ENCODE measurements at regions not wholly inside any gene's neighbourhood (a gene's known extent, or its start where the extent isn't known, plus 50 kb on each side); places are given as distances from the start of the nearest gene placed in this dataset.
A peak's percentile ranks its signal among the peaks of the same experiment; 100 is the strongest.

DNA sequence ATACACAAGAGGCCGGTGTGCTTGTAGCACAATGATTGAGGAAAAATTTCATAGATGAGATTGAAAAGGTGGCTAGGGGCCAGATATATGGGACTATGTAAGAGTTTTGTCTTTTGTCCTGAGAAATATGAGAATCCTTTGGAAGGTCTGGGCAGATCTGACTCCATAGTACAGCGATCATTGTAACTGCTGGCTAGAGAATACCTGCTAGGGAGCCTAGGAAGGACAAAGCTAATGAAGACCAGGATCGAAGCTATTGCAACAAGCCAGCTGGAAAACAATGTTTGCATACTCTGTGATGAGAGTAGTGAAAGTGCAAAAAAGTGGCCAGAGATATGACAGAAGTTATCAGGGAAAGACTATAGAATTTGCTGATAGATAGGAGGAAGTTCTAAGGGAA lies 537.6 kb downstream of the C12orf50 start:
- no peak for DNase-seq (ENCODE audit: low read depth)
- TF ChIP-seq, protein P1, sequence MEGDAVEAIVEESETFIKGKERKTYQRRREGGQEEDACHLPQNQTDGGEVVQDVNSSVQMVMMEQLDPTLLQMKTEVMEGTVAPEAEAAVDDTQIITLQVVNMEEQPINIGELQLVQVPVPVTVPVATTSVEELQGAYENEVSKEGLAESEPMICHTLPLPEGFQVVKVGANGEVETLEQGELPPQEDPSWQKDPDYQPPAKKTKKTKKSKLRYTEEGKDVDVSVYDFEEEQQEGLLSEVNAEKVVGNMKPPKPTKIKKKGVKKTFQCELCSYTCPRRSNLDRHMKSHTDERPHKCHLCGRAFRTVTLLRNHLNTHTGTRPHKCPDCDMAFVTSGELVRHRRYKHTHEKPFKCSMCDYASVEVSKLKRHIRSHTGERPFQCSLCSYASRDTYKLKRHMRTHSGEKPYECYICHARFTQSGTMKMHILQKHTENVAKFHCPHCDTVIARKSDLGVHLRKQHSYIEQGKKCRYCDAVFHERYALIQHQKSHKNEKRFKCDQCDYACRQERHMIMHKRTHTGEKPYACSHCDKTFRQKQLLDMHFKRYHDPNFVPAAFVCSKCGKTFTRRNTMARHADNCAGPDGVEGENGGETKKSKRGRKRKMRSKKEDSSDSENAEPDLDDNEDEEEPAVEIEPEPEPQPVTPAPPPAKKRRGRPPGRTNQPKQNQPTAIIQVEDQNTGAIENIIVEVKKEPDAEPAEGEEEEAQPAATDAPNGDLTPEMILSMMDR (conservative IDR thresholded peaks at IDR 0.05; ENCODE audit: low read depth, low read length): no peak
- no peak overlapping the region for H3K4me3 ChIP-seq (ENCODE audit: low read length)

DNA sequence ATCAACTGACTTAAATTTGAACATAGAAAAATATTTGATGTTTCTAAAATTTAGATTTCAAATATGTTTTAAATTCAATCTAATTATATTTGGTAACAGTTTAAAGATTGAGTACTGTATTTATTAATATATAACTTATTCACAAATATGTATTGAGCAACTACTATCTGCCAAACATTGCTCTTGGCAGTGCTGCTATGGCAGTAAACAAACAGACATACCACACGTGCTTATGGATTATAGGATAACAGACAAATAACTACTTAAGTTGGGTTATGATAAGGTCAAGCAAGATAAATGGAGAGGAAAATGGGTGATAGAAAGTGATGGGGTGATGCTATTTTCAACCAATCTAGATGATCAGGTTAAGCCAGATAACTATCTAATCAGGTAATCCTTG lies 538.1 kb downstream of the C12orf50 start:
- TF ChIP-seq, protein P1 (conservative IDR thresholded peaks at IDR 0.05; ENCODE audit: low read depth, low read length): no peak
- no peak for DNase-seq (ENCODE audit: low read depth)
- H3K4me3 ChIP-seq (ENCODE audit: low read length): no peak overlapping the region

DNA sequence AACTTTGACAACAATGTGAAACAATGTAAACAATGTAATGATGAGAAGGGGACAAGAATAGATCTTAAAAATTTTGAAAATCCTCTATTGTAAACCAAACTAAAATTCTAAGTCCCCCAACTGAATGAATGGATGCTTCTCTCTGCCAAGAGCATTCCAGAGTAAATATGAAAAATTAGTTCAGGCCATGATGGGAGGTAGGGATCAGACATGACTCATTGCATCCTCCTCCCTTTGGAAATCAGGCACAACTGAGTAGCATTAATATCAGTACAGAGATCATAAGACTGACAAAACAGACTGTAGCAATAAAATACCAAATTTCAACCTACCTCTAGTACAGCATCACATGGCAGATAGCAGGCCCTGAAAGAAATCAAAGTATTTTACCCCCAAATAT lies 559.9 kb downstream of the C12orf50 start:
- H3K4me3 ChIP-seq (ENCODE audit: low read length): no peak overlapping the region
- TF ChIP-seq, protein P1 (conservative IDR thresholded peaks at IDR 0.05; ENCODE audit: low read depth, low read length): no peak
- DNase-seq (ENCODE audit: low read depth): peak; percentile 7

DNA sequence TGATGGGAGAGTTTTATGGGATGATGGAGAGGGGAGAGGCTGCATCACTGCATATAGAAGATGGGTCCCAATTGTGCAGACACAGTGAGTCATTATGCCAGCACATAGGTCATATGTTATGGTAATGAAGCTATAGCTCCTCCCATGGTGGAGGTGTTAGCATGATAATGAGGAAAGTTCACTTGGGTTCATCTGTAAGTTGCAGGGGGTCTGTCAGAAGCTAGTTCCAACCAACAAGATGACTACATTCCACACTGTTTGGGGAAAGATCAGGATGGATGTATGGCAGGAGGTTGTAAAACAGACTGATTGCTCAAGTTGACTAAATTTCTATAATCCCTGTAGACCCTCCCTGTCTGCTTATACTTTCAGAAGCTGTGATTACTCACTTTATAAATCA lies 561.3 kb downstream of the C12orf50 start:
- TF ChIP-seq, protein P1 (conservative IDR thresholded peaks at IDR 0.05; ENCODE audit: low read depth, low read length): no peak
- no peak overlapping the region for H3K4me3 ChIP-seq (ENCODE audit: low read length)
- peak; percentile 11 for DNase-seq (ENCODE audit: low read depth)

DNA sequence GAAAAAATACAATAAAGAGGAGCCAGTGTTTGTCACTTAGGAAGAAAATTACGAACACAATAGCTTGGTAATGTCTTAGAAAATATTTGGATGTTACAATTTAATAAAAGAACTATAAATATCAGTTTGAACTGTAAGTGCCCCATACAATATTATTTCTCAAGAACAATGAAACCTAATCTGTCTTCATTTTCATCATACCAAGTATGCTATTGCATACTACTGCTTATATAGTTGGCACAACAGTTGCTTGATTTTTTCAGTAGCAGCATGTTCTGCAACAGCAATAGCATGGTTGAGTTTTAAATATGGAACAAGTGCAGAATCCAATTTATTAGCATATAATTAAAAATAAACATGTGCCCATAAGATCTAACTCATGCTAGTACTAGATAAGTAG lies 564.6 kb downstream of the C12orf50 start:
- no peak overlapping the region for H3K4me3 ChIP-seq (ENCODE audit: low read length)
- TF ChIP-seq, protein P1 (conservative IDR thresholded peaks at IDR 0.05; ENCODE audit: low read depth, low read length): no peak
- DNase-seq (ENCODE audit: low read depth): no peak

DNA sequence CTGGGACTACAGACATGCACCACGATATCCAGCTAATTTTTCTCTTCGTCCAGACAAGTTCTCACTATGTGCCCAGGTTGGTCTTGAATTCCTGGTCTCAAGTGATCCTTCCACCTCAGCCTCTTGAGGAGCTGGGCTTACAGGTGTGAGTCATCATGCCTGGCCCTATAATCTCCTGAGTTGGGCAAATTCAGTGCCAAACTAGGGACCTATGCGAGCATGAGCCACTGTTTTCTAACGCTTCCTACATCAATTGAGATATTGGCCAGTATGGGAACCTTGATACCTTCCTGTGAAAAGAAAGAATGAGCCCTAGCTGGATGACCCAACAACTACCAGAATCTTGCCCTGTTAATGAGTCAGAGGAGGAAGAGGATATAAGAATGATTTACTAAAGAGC lies 585.2 kb downstream of the C12orf50 start:
- no peak for DNase-seq (ENCODE audit: low read depth)
- TF ChIP-seq, protein P1 (conservative IDR thresholded peaks at IDR 0.05; ENCODE audit: low read depth, low read length): no peak
- no peak overlapping the region for H3K4me3 ChIP-seq (ENCODE audit: low read length)

DNA sequence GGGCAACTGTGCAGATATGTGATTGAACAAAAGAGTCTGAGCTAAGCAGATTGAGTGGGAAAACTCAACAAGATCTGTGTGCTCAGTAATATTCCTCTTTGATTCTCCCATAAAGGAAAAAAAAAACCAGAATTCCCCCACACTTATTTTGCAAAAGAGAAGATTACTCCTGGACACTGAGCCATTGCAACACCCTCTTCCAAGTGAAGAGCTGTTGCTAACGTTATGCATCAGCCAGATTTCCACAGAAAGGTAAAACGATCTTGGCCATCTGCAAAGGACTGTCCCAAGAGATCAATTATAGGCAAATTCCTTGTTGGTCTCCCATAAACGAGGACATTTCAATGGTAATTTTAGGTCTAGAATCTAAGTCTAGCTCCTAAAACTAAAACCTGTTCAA lies 587.7 kb downstream of the C12orf50 start:
- no peak for DNase-seq (ENCODE audit: low read depth)
- TF ChIP-seq, protein P1 (conservative IDR thresholded peaks at IDR 0.05; ENCODE audit: low read depth, low read length): no peak
- no peak overlapping the region for H3K4me3 ChIP-seq (ENCODE audit: low read length)

All from retinal pigment epithelial cell (primary cell).